Calu3 (cell line): ENCODE measurements at regions not wholly inside any gene's neighbourhood (a gene's known extent, or its start where the extent isn't known, plus 50 kb on each side); places are given as distances from the start of the nearest gene placed in this dataset.

ENCODE experiments used
- BruUV-seq: library from RNA; stranded (reverse); fragments of 400-500 nt; replicated peaks from 2 replicates; lab custom pipeline; 2021; lab: Mats Ljungman, UMichigan
- CTCF ChIA-PET: fragments of 300-600 bp; sonication (Branson Sonifier 250); formaldehyde crosslinking; loops from one replicate; lab custom pipeline; 2022; ENCODE audit warnings: antibody characterized with exemption; lab: Charles Lee
- DNase-seq: peaks from one replicate; pipeline ENCODE4 v3.0.0; 2022
- H3K27ac Mint-ChIP-seq: one replicate; pipeline ENCODE4 v1.8.0; 2022; ENCODE audit warnings: mixed read lengths; ENCODE audit not compliant: unreplicated experiment
- H3K27me3 Mint-ChIP-seq: one replicate; pipeline ENCODE4 v1.8.0; 2022; ENCODE audit warnings: mixed read lengths; ENCODE audit not compliant: unreplicated experiment
- H3K36me3 Mint-ChIP-seq: one replicate; pipeline ENCODE4 v1.8.0; 2022; ENCODE audit warnings: mild to moderate bottlenecking, moderate library complexity, mixed read lengths; ENCODE audit not compliant: insufficient read depth, unreplicated experiment
- H3K4me1 Mint-ChIP-seq: one replicate; pipeline ENCODE4 v1.8.0; 2022; ENCODE audit warnings: mild to moderate bottlenecking, low read depth, mixed read lengths; ENCODE audit not compliant: unreplicated experiment
- H3K4me3 Mint-ChIP-seq: one replicate; pipeline ENCODE4 v1.8.0; 2022; ENCODE audit warnings: mild to moderate bottlenecking, low read depth, moderate library complexity, mixed read lengths; ENCODE audit not compliant: unreplicated experiment
- H3K9me3 Mint-ChIP-seq: one replicate; pipeline ENCODE4 v1.8.0; 2022; ENCODE audit warnings: low read depth, mixed read lengths; ENCODE audit not compliant: unreplicated experiment
- intact Hi-C: fragments of 100-400 bp; cut with micrococcal nuclease; formaldehyde crosslinking; loops from one replicate; pipeline ENCODE4 v1.10.0; 2022; ENCODE audit not compliant: unreplicated experiment
- TF ChIP-seq, protein P1 (sequence below): fragments of 200-600 bp; IDR thresholded peaks from one replicate; pipeline ENCODE4 v1.8.0; 2022; ENCODE audit warnings: antibody characterized with exemption; ENCODE audit not compliant: unreplicated experiment

DNA sequence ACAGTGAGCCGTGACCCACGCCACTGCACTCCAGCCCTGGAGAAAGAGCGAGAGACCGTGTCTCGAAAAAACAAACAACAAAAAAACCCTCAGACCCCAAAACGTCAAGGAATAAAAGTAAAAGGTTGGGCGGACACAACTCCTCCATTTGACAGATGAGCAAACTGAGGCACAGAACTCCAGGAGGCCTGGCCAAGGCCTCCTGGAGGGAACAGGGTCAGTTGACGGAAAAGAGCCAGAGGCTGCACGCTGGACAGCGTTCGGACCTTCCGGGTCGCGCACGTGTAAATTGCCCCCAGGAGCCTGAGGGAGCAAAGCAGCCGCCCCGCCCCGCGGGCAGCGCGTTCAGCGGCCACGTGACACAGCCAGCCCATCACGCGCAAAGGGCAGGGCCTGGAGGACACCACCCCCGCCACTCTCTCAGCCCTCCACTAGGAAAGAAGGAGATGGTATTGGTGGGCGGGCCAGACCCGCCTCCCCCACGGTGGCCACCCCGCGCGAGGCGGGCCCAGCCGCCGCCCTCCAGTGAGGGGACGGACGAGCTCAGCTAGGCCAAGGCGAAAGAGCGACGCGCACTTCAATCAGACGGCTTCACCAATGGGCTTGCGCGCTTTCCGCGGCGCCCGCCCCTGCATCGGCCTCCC is 81.5 kb downstream of the PTPDC1 start:
- peak; percentile 96 for DNase-seq
- TF ChIP-seq, protein P1, sequence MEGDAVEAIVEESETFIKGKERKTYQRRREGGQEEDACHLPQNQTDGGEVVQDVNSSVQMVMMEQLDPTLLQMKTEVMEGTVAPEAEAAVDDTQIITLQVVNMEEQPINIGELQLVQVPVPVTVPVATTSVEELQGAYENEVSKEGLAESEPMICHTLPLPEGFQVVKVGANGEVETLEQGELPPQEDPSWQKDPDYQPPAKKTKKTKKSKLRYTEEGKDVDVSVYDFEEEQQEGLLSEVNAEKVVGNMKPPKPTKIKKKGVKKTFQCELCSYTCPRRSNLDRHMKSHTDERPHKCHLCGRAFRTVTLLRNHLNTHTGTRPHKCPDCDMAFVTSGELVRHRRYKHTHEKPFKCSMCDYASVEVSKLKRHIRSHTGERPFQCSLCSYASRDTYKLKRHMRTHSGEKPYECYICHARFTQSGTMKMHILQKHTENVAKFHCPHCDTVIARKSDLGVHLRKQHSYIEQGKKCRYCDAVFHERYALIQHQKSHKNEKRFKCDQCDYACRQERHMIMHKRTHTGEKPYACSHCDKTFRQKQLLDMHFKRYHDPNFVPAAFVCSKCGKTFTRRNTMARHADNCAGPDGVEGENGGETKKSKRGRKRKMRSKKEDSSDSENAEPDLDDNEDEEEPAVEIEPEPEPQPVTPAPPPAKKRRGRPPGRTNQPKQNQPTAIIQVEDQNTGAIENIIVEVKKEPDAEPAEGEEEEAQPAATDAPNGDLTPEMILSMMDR: no peak
- Mint-ChIP-seq H3K27me3 (no peaks in the 10 kb centered on the region), H3K9me3 (no peaks in the 10 kb centered on the region), H3K36me3 (peaks cover 33% of the 10 kb centered on the region), H3K4me1 (peaks cover 17% of the 10 kb centered on the region), H3K27ac (peak overlapping the region; percentile 89), H3K4me3 (peak overlapping the region; percentile 83)
- CTCF ChIA-PET: interaction anchor here (0.9 kb wide), 2 partner anchors 48 to 152 kb away, joined by 3 read pairs; no protein-coding TSS in a partner anchor
- no TSS peak for BruUV-seq
- intact Hi-C loops: loop anchor here (5.0 kb wide), 1 partner anchor 98 kb away; no protein-coding TSS in a partner anchor

DNA sequence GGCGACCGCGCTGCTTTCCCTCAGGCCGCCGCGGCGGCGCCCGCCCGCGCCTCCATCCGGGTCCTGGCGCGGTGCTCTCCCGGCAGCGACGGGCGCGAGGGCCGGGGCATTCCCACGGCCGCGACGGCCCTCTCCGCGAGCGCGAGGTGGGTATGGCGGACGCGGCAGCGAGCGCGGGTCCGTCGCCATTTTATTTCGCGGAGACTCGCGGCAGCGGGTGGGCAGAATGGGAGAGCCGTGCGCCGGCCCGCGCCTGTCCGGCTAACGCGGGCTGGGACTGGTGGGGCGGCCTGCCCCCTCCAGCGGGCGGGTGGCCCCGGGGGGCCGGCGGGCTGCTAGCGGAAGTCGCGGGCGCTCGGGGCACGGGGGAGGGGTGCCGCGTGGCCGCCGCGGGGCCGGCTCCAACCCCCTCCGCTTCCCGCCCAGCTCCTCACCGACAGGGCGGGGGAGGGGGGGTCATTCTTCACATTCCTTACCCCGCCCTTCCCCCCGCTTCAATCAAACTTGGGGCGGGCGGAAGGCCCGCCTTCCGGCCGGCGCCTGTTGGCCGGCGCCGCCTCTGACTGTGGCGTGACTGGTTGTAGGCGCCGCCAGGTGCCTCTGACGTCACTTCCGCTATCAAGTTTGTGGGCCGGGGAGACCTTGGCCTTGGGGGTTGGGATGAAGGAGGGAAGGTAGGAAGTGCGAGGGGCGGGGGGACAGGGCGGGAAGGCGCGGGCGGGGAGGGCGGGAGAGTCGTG is 82.1 kb downstream of the PTPDC1 start:
- DNase-seq: peak; percentile 93
- Mint-ChIP-seq H3K4me1 (peaks cover 17% of the 10 kb centered on the region), H3K9me3 (no peaks in the 10 kb centered on the region), H3K27ac (peak overlapping the region; percentile 89), H3K4me3 (peak overlapping the region; percentile 83), H3K36me3 (peaks cover 33% of the 10 kb centered on the region), H3K27me3 (no peaks in the 10 kb centered on the region)
- intact Hi-C loops: loop anchor here (5.0 kb wide), 1 partner anchor 99 kb away; no protein-coding TSS in a partner anchor
- BruUV-seq: no TSS peak
- TF ChIP-seq, protein P1: no peak
- CTCF ChIA-PET: interaction anchor here (0.6 to 0.9 kb wide), 4 partner anchors 30 to 153 kb away, joined by 3 to 4 read pairs (median 3); no protein-coding TSS in a partner anchor

DNA sequence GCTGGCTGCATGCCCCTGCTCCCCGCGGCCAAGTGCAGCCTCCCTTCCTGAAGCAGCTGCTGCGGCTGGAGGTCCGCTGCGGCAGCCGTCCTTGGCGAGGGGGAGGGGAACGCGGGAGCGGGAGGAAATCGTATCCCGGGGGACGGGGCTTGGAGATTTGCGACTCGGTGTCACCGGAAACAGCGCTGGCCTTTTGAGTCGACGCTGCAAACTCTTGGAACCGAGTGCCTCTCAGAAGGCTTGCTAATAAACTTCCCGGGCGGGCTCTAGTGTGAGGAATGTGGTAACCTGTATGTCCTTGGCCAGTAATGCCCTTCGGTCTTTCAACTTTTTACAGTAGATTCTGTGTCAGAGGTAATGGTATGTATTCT is 82.7 kb downstream of the PTPDC1 start:
- peak overlapping the region; percentile 83 for H3K27ac Mint-ChIP-seq
- H3K9me3 Mint-ChIP-seq: no peaks in the 10 kb centered on the region
- peaks cover 33% of the 10 kb centered on the region for H3K36me3 Mint-ChIP-seq
- no peak for DNase-seq
- peak overlapping the region; percentile 83 for H3K4me3 Mint-ChIP-seq
- no peaks in the 10 kb centered on the region for H3K27me3 Mint-ChIP-seq
- no TSS peak for BruUV-seq
- CTCF ChIA-PET: interaction anchor here (0.6 kb wide), 2 partner anchors 30 to 104 kb away, joined by 3 to 4 read pairs; no protein-coding TSS in a partner anchor
- intact Hi-C loops: loop anchor here (5.0 kb wide), 1 partner anchor 100 kb away; no protein-coding TSS in a partner anchor
- TF ChIP-seq, protein P1: no peak
- H3K4me1 Mint-ChIP-seq: peaks cover 17% of the 10 kb centered on the region

DNA sequence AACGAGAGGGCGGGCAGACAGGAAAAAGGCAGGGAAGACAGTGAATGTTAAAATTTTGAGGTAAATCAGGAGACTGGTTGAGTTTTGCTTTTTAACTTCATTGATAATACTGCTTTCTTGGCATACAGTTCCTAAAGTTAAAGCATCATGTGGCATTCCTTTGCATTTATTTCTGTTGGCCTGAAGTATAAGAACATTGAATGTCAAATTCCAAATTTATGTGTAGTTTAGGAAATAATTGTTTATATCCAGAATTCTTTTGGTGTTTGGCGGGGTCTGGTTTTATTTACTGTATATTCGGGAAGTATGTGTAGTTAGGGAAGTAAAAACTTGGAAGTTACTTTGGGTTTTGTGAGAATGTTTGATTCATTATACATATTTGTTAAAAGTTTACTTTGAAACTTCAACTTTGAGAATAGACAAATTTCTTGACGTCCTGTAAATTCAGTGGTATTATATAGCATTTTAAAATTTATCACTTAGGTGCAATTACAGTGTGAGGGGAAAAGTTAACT is 83.2 kb downstream of the PTPDC1 start:
- H3K4me3 Mint-ChIP-seq: peak overlapping the region; percentile 83
- no peaks in the 10 kb centered on the region for H3K9me3 Mint-ChIP-seq
- peak overlapping the region; percentile 83 for H3K27ac Mint-ChIP-seq
- peaks cover 17% of the 10 kb centered on the region for H3K4me1 Mint-ChIP-seq
- intact Hi-C loops: loop anchor here (5.0 kb wide), 1 partner anchor 100 kb away; no protein-coding TSS in a partner anchor
- H3K36me3 Mint-ChIP-seq: peaks cover 33% of the 10 kb centered on the region
- CTCF ChIA-PET: no interaction called here
- DNase-seq: no peak
- TF ChIP-seq, protein P1: no peak
- BruUV-seq: TSS peak; percentile 46
- H3K27me3 Mint-ChIP-seq: no peaks in the 10 kb centered on the region
